ENCODE measurements at regions not wholly inside any gene's neighbourhood (a gene's known extent, or its start where the extent isn't known, plus 50 kb on each side); places are given as distances from the start of the nearest gene placed in this dataset.
A peak's percentile ranks its signal among the peaks of the same experiment; 100 is the strongest.

GRCh38 chr3:59326246-59327024, 276.6 kb upstream of the CFAP20DC start:
- no peak for DNase-seq

GRCh38 chr3:59321881-59322540, 272.2 kb upstream of the CFAP20DC start:
- no peak for DNase-seq

DNA sequence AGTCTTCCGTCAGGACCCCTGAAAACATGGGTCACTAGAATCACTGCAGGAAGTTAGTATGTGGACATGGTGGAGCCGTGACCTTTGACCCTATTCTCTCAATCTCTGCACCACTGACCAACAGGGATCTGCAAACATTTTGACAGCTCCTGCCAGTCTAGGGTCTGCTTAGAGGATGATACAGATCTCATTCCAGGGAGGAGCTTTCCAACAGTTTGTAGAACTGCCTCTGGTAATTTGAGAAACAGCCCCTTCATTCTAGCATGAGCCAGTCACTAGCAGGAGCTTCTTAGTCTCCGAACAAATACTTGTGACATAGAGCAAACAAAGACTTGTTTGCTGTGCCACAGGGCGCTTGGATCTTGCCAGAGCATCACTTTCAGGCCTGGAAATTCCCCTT, 270.3 kb upstream of the CFAP20DC start:
- DNase-seq: no peak

DNA sequence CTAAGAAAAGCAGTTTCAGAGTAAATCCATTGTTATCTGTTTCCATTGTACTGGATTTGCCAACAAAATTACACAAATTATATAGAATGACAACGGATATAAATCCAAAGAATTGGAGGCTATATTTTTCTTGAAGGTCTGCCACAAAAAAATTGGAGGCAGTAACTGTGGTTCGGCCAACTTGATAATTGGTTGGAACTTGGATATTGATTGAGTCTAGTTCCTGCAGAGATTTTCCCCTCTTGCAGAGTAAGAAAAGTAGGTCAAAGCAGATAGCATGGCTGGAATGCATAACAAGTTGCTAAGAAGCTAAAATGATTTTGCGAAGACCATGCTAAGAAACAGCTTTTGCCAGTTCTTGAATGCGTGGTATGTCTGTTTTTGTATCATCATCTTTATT, 269.6 kb upstream of the CFAP20DC start:
- DNase-seq: no peak

GRCh38 chr3:59318881-59319280, 269.1 kb upstream of the CFAP20DC start:
- no peak for DNase-seq

DNA sequence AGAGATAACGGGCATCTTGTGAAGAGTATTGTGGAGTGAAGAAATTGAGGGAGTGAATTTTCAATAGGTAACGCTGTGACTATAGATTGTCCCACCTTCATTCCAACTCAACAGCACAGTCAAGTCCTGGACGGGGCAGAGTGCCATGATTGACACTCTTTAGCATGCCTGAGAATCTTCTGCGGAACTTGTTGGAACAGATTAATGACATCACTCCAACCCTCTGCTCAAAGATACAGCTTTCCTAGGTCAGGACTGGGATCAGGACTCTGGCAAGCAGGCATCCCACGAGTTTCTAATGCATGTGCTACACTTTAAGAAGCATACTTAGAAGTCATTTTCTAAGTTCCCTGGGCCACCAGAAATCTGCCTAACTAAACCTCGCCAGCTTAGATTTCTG, 267.6 kb upstream of the CFAP20DC start:
- DNase-seq: no peak

DNA sequence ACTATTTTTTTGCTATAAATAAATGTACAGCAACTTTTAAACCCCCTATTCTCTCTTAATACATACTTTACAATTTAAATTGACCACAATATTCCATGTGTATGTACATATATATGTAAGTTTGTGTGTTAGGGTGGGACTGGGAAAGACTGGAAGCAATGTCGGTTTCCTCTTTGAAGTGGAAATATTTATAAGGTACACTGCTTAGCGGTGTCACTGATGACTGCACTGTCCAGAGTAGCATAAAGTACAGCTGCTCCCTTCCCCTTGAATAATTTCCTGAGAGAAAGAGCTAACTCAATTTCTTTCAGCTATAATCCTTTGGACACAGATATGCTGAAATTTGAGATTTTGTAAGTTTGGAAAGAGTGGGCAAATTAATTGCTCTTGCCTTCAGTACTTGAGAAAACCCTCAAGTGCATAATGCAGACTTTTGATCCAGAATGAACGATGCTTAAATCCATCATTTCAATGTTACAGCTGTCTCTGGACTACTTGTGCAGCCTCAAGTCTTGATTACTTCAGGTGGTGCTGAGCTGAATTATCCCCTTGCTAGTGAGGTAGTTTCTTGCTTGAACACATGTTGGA, 267.0 kb upstream of the CFAP20DC start:
- DNase-seq: no peak

DNA sequence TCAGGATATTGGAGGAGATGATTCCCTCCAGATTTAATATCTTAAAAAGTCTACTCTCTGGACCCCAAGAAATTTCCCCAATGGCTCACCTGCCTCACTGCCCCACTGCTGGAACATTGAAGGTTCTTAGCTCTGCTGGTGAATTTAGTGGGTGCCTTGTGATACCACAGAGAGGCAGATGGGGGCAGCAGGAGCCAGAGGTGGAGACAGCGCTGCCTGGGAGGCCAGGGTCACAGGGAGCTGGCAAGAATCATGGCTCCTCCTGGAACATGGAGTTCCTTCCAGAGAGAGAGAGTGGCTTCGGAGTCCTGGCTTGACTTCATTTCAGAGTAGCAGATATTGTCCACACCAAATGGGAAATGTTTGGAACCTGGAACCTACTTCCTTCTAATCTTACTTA, 263.5 kb upstream of the CFAP20DC start:
- DNase-seq: peak; percentile 69

GRCh38 chr3:59311231-59311630, 261.4 kb upstream of the CFAP20DC start:
- no peak for DNase-seq

DNA sequence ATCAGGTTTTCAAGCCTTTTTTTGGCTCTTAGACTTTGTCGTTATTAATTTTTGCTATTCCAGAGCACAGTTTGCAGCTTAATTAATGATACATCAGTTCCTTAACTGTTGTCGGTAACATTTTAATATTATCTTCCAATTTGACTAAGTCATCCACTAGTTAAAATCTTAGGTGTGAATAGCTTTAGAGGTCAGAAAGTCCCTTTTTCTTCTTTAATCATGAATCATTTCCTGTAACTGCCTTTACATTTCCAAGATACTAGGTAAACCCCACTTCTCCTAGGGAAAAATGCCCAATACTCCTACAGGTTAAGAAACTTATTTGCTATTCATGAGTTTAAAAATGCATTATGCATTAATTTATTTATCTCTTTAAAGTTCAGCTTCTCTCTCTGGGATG, 260.9 kb upstream of the CFAP20DC start:
- DNase-seq: peak; percentile 20

- DNase-seq: no peak
Observed at GRCh38 chr3:59308684-59309083, 258.9 kb upstream of the CFAP20DC start.

DNA sequence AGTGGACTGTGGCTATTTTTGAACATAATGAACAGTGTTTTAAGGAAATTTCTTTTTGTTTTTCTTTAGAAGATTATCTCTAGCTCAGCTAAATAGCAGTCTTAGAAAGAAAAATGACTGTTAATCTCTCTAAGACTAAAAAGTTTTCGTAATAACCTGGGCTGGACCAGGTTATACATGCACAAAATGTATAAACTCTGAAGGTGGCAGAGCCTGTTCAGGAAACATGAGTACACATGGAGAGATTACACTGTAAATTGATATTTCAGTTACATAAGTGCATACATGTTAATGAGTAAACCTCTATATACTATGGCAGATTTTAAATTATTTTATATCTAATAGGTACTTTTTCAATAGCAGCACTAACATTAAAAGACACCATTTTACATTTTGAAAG, 258.2 kb upstream of the CFAP20DC start:
- DNase-seq: no peak

DNA sequence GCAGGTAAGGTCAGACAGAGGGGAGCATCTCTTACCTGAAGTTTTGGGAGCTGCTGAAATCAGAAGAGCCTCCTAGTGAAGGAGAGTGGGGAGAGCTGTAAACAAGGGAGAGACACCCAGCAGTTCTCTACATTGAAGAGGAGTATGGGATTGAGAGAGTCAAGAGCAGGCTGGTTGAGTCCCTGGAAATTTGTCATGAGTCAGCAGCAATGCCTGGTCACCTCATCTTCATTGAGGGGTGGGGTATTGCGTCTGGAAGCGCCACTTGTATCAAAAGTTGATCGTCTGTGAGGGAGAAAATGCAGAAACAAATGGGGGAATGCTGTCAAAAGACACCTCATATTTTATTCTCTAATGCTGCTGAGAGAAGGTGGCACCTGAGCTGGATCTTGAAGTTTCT, 256.6 kb upstream of the CFAP20DC start:
- no peak for DNase-seq

GRCh38 chr3:59304296-59304695, 254.5 kb upstream of the CFAP20DC start:
- no peak for DNase-seq

- no peak for DNase-seq
Observed at GRCh38 chr3:59303452-59303851, 253.6 kb upstream of the CFAP20DC start.

DNA sequence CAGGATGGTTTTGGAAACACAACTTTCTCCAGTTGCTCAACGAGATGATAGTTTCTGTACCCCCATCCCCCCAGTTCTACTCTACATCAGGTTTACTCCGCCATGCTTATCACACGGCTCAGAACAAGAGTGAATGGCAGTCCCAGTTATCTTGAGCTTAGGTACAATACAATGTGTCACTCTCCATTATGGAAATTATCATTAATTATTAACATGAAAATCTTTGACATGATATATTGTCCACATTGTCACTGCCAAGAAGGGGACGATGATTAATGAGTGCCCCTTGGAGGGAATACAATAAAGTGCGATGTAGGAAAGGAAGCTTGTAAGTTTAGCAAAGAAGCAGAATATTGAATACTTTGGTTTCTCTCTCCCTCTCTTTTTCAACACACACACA, 252.6 kb upstream of the CFAP20DC start:
- no peak for DNase-seq

- no peak for DNase-seq
Observed at GRCh38 chr3:59300733-59301132, 250.9 kb upstream of the CFAP20DC start.

- DNase-seq: no peak
Observed at GRCh38 chr3:59299561-59299960, 249.7 kb upstream of the CFAP20DC start.

DNA sequence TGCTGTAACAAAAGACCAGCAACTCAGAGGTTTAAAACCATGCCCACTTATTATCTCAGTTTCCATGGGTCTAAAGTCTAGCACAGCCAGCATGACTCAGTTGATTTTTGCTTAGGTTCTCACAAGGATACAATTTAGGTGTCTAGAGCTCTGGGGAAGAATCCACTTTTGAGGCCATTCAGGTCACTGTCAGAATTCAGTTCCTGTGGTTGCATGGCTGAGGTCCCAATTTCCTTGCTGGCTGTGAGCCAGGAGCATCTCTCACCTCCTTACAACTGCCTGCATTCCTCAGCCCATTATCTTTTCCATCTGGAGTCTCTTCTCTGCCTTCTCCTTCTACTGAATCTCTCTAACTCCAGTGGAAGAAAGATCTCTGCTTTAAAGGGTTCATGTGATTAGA, 240.5 kb upstream of the CFAP20DC start:
- DNase-seq: no peak

GRCh38 chr3:59289831-59290230, 240.0 kb upstream of the CFAP20DC start:
- DNase-seq: no peak

- DNase-seq: no peak
Observed at GRCh38 chr3:59288951-59289350, 239.1 kb upstream of the CFAP20DC start.

GRCh38 chr3:59286791-59287531, 237.1 kb upstream of the CFAP20DC start:
- DNase-seq: peak; percentile 79

- DNase-seq: no peak
Observed at GRCh38 chr3:59285560-59285959, 235.7 kb upstream of the CFAP20DC start.

GRCh38 chr3:59284926-59285325, 235.1 kb upstream of the CFAP20DC start:
- no peak for DNase-seq

All from activated CD4-positive, alpha-beta T cell treated with anti-CD3 and anti-CD28 coated beads, Interleukin-2, amount 50 U/mL, for 16 hours (primary cell).